ENCODE measurements at regions not wholly inside any gene's neighbourhood (a gene's known extent, or its start where the extent isn't known, plus 50 kb on each side); places are given as distances from the start of the nearest gene placed in this dataset.

DNA sequence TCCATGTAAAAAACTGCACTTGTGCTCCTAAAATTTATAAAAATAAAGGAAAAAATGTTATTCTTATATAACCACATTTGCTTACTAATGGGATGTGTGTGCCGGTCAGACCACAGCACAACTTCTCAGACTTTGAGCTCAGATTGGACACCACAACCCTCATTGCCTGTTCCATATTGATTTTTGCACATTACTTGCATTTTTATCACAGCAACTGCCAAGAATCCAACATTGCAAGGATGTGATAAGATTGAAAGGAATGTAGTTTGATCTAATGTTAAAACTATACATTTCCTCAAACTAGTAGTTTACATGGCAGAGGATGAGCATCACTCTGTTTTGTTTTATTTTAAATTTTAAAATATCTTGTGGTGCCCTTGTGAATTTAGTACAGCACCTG lies 227.8 kb downstream of the KDR start:
- H3K4me3 ChIP-seq (ENCODE audit: low read length): no peak overlapping the region
- no peaks in the 10 kb centered on the region for H3K9me3 ChIP-seq (ENCODE audit: low read length)
- H3K79me2 ChIP-seq (ENCODE audit: low read length): no peaks in the 10 kb centered on the region
- H3K9ac ChIP-seq (ENCODE audit: low read length): no peak overlapping the region
- no peak overlapping the region for H3K4me2 ChIP-seq (ENCODE audit: low read depth, low read length, poor library complexity, severe bottlenecking)
- no peaks in the 10 kb centered on the region for H3K27me3 ChIP-seq (ENCODE audit: low read length)
- DNase-seq: no peak
- no peak overlapping the region for H2AFZ ChIP-seq (ENCODE audit: low read length)
- H3K36me3 ChIP-seq (ENCODE audit: insufficient read depth, low read length): no peaks in the 10 kb centered on the region
- H3K4me1 ChIP-seq (ENCODE audit: low read length): no peaks in the 10 kb centered on the region
- no peaks in the 10 kb centered on the region for H3K9me2 ChIP-seq (replicated peaks; ENCODE audit: insufficient read depth, low read length)
- H4K20me1 ChIP-seq (ENCODE audit: insufficient read depth, low read depth, low read length): no peaks in the 10 kb centered on the region
- no peak overlapping the region for H3K27ac ChIP-seq (ENCODE audit: low read length)

- H3K27me3 ChIP-seq (ENCODE audit: low read length): no peaks in the 10 kb centered on the region
- no peak overlapping the region for H2AFZ ChIP-seq (ENCODE audit: low read length)
- no peaks in the 10 kb centered on the region for H4K20me1 ChIP-seq (ENCODE audit: insufficient read depth, low read depth, low read length)
- DNase-seq: no peak
- H3K9me3 ChIP-seq (ENCODE audit: low read length): no peaks in the 10 kb centered on the region
- no peak overlapping the region for H3K4me2 ChIP-seq (ENCODE audit: low read depth, low read length, poor library complexity, severe bottlenecking)
- no peaks in the 10 kb centered on the region for H3K36me3 ChIP-seq (ENCODE audit: insufficient read depth, low read length)
- no peaks in the 10 kb centered on the region for H3K9me2 ChIP-seq (replicated peaks; ENCODE audit: insufficient read depth, low read length)
- no peak overlapping the region for H3K4me3 ChIP-seq (ENCODE audit: low read length)
- no peak overlapping the region for H3K27ac ChIP-seq (ENCODE audit: low read length)
- no peaks in the 10 kb centered on the region for H3K4me1 ChIP-seq (ENCODE audit: low read length)
- H3K9ac ChIP-seq (ENCODE audit: low read length): no peak overlapping the region
- no peaks in the 10 kb centered on the region for H3K79me2 ChIP-seq (ENCODE audit: low read length)
Observed at GRCh38 chr4:54882616-54883015, 224.9 kb downstream of the KIT start.

GRCh38 chr4:54879576-54879975 lies 221.8 kb downstream of the KIT start:
- Histone ChIP-seq H3K4me2 (ENCODE audit: low read depth, low read length, poor library complexity, severe bottlenecking) (no peak overlapping the region), H3K79me2 (ENCODE audit: low read length) (no peaks in the 10 kb centered on the region), H2AFZ (ENCODE audit: low read length) (no peak overlapping the region), H3K4me3 (ENCODE audit: low read length) (no peak overlapping the region), H3K27me3 (ENCODE audit: low read length) (no peaks in the 10 kb centered on the region), H3K36me3 (ENCODE audit: insufficient read depth, low read length) (no peaks in the 10 kb centered on the region), H3K9me3 (ENCODE audit: low read length) (no peaks in the 10 kb centered on the region), H3K9me2 (replicated peaks; ENCODE audit: insufficient read depth, low read length) (0 out of 2 replicates have a peak, but pooled peaks cover 4% of the 10 kb centered on the region), H3K27ac (ENCODE audit: low read length) (no peak overlapping the region), H3K9ac (ENCODE audit: low read length) (no peak overlapping the region), H4K20me1 (ENCODE audit: insufficient read depth, low read depth, low read length) (no peaks in the 10 kb centered on the region), H3K4me1 (ENCODE audit: low read length) (no peaks in the 10 kb centered on the region)
- no peak for DNase-seq

DNA sequence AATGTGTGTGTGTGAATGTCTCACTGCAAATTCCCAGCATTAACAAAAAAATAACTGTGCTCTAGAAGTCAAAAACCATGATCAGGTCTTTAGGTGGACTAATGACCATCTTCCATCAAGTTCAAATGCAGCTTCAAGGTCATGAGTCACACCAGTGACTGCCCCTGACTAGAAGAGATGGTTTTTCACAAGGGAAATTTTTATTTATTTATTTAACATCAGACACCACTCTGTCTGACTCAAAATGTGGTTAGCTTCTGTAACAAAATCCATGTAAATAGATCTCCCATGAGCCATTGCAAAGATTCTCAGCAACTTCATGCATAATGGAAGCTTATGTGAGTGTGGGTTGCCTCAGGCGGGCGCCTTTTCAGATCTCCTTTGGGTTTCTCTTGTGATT lies 219.2 kb downstream of the KIT start:
- no peak overlapping the region for H3K4me3 ChIP-seq (ENCODE audit: low read length)
- H3K79me2 ChIP-seq (ENCODE audit: low read length): no peaks in the 10 kb centered on the region
- H3K27me3 ChIP-seq (ENCODE audit: low read length): no peaks in the 10 kb centered on the region
- no peaks in the 10 kb centered on the region for H3K4me1 ChIP-seq (ENCODE audit: low read length)
- H3K27ac ChIP-seq (ENCODE audit: low read length): no peak overlapping the region
- H2AFZ ChIP-seq (ENCODE audit: low read length): no peak overlapping the region
- no peak overlapping the region for H3K9ac ChIP-seq (ENCODE audit: low read length)
- H3K4me2 ChIP-seq (ENCODE audit: low read depth, low read length, poor library complexity, severe bottlenecking): no peak overlapping the region
- H3K9me2 ChIP-seq (replicated peaks; ENCODE audit: insufficient read depth, low read length): 0 out of 2 replicates have a peak, but pooled peaks cover 4% of the 10 kb centered on the region
- H4K20me1 ChIP-seq (ENCODE audit: insufficient read depth, low read depth, low read length): no peaks in the 10 kb centered on the region
- DNase-seq: no peak
- no peaks in the 10 kb centered on the region for H3K9me3 ChIP-seq (ENCODE audit: low read length)
- no peaks in the 10 kb centered on the region for H3K36me3 ChIP-seq (ENCODE audit: insufficient read depth, low read length)

- no peaks in the 10 kb centered on the region for H4K20me1 ChIP-seq (ENCODE audit: insufficient read depth, low read depth, low read length)
- 0 out of 2 replicates have a peak, but pooled peaks cover 4% of the 10 kb centered on the region for H3K9me2 ChIP-seq (replicated peaks; ENCODE audit: insufficient read depth, low read length)
- H3K9ac ChIP-seq (ENCODE audit: low read length): no peak overlapping the region
- H2AFZ ChIP-seq (ENCODE audit: low read length): no peak overlapping the region
- no peak overlapping the region for H3K4me2 ChIP-seq (ENCODE audit: low read depth, low read length, poor library complexity, severe bottlenecking)
- H3K27ac ChIP-seq (ENCODE audit: low read length): no peak overlapping the region
- no peaks in the 10 kb centered on the region for H3K4me1 ChIP-seq (ENCODE audit: low read length)
- H3K9me3 ChIP-seq (ENCODE audit: low read length): no peaks in the 10 kb centered on the region
- no peaks in the 10 kb centered on the region for H3K36me3 ChIP-seq (ENCODE audit: insufficient read depth, low read length)
- no peak overlapping the region for H3K4me3 ChIP-seq (ENCODE audit: low read length)
- DNase-seq: no peak
- H3K79me2 ChIP-seq (ENCODE audit: low read length): no peaks in the 10 kb centered on the region
- no peaks in the 10 kb centered on the region for H3K27me3 ChIP-seq (ENCODE audit: low read length)
Observed at GRCh38 chr4:54872261-54872660, 214.5 kb downstream of the KIT start.

DNA sequence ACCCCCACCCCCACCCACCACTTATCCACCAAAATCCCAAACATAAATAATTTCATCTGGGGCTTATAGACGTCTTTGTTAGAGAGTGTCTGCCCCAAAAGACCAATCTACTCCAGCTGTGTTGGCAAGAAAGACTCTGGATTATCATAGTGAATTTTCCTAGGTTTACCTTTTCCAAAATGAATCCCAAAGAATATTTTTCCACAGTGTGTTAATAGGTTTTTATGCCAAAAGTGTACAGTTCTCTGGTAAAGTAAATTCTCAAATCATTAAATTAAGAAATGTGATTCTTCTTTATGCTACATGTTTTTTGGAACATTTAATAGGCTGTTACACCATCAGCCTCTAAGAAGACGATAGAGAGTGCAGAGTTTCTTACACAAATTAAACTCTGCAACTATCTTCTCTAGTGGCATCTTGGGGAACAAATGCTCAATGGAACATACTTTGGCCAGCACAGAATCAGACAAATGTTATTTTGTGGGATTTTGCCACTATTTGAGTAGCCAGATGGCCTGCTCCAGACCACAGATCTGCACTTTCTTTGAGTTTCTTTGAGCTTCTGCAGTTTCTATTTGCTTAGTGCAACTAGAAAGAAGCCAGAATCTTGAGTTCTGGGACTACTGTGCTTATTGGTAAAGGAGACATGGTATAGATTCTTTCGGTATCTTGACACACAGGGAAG lies 206.0 kb downstream of the KIT start:
- Histone ChIP-seq H3K27ac (ENCODE audit: low read length) (no peak overlapping the region), H4K20me1 (ENCODE audit: insufficient read depth, low read depth, low read length) (no peaks in the 10 kb centered on the region), H3K9me2 (replicated peaks; ENCODE audit: insufficient read depth, low read length) (no peaks in the 10 kb centered on the region), H3K79me2 (ENCODE audit: low read length) (no peaks in the 10 kb centered on the region), H3K27me3 (ENCODE audit: low read length) (no peaks in the 10 kb centered on the region), H3K4me2 (ENCODE audit: low read depth, low read length, poor library complexity, severe bottlenecking) (no peak overlapping the region), H3K4me1 (ENCODE audit: low read length) (no peaks in the 10 kb centered on the region), H3K4me3 (ENCODE audit: low read length) (no peak overlapping the region), H3K9me3 (ENCODE audit: low read length) (no peaks in the 10 kb centered on the region), H3K9ac (ENCODE audit: low read length) (no peak overlapping the region), H3K36me3 (ENCODE audit: insufficient read depth, low read length) (no peaks in the 10 kb centered on the region), H2AFZ (ENCODE audit: low read length) (no peak overlapping the region)
- DNase-seq: no peak

DNA sequence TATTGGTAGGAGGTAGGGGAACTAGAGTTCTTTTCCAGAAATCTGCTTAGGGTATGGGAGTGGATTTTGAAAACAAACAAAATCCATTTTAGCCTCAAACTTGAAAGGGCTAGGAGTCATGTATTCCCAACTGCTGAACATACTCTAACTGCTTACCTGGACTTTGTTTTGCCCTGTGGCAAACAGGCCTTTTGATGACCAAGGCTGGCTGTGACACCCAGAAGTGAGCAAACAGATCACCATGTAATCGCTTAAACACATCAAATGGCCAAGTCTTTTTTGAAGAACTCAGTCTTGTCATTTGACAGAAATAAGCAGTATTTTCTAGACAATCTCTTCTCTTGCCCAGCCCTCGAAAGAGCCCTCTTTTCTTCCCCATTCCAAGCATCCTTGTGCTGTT lies 203.4 kb downstream of the KIT start:
- no peaks in the 10 kb centered on the region for H3K79me2 ChIP-seq (ENCODE audit: low read length)
- H2AFZ ChIP-seq (ENCODE audit: low read length): no peak overlapping the region
- no peaks in the 10 kb centered on the region for H3K9me2 ChIP-seq (replicated peaks; ENCODE audit: insufficient read depth, low read length)
- no peaks in the 10 kb centered on the region for H4K20me1 ChIP-seq (ENCODE audit: insufficient read depth, low read depth, low read length)
- H3K27ac ChIP-seq (ENCODE audit: low read length): no peak overlapping the region
- H3K4me2 ChIP-seq (ENCODE audit: low read depth, low read length, poor library complexity, severe bottlenecking): no peak overlapping the region
- no peak for DNase-seq
- H3K27me3 ChIP-seq (ENCODE audit: low read length): no peaks in the 10 kb centered on the region
- no peaks in the 10 kb centered on the region for H3K4me1 ChIP-seq (ENCODE audit: low read length)
- no peaks in the 10 kb centered on the region for H3K36me3 ChIP-seq (ENCODE audit: insufficient read depth, low read length)
- H3K9ac ChIP-seq (ENCODE audit: low read length): no peak overlapping the region
- H3K9me3 ChIP-seq (ENCODE audit: low read length): no peaks in the 10 kb centered on the region
- no peak overlapping the region for H3K4me3 ChIP-seq (ENCODE audit: low read length)

- Histone ChIP-seq H3K4me3 (ENCODE audit: low read length) (no peak overlapping the region), H4K20me1 (ENCODE audit: insufficient read depth, low read depth, low read length) (no peaks in the 10 kb centered on the region), H2AFZ (ENCODE audit: low read length) (no peak overlapping the region), H3K4me2 (ENCODE audit: low read depth, low read length, poor library complexity, severe bottlenecking) (peak overlapping the region; percentile 18), H3K9me3 (ENCODE audit: low read length) (no peaks in the 10 kb centered on the region), H3K27ac (ENCODE audit: low read length) (no peak overlapping the region), H3K4me1 (ENCODE audit: low read length) (peaks cover 19% of the 10 kb centered on the region), H3K36me3 (ENCODE audit: insufficient read depth, low read length) (no peaks in the 10 kb centered on the region), H3K79me2 (ENCODE audit: low read length) (no peaks in the 10 kb centered on the region), H3K9ac (ENCODE audit: low read length) (no peak overlapping the region), H3K27me3 (ENCODE audit: low read length) (no peaks in the 10 kb centered on the region), H3K9me2 (replicated peaks; ENCODE audit: insufficient read depth, low read length) (0 out of 2 replicates have a peak, but pooled peaks cover 5% of the 10 kb centered on the region)
- no peak for DNase-seq
Observed at GRCh38 chr4:54855191-54855854, 197.6 kb downstream of the KIT start.
